ENCODE measurements at regions not wholly inside any gene's neighbourhood (a gene's known extent, or its start where the extent isn't known, plus 50 kb on each side); places are given as distances from the start of the nearest gene placed in this dataset.
"Not testable (repeated sequence)": the region's sequence is repeated elsewhere in the genome, so short reads cannot be mapped to it uniquely, and the experiment has no call there.

DNA sequence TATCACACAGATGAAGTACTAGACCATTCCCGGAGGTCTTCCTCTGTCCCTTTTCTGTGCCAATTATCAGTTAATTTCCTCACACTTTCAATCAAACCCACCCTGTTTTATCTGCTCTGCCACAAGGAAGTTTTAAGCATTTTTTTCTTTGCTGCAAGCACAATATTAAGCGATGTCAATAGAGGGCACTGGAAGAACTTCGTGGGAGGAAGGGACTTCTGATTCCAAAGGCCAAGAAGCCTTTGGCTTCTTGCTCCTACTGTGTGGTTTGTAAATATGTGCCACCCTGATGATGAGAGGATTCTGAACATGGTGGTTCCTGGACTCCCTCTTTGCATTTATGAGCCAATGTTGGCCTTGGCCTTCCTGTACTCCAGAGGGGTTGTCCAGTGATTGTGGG lies 1712.5 kb upstream of the C9orf72 start:
- no peak for DNase-seq (ENCODE audit: low read depth in 1 of 2, low spot score in 1 of 2)

DNA sequence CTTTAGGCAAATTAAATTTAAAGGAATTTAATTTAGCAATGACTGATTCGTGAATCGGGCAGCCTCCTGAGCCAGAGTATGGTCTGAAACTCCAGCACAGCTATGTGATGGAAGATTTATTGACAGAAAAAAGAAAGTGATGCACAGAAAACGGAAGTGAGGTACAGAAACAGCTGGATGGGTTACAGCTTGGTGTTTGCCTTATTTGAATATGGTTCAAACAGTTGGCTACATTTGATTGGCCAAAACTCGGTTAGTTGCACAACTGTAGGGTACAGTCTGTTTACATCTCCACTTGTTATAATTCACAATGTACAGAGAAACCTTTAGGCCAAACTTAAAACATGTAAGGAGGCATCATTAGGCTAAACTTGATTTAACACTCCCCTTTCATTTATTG lies 1716.1 kb upstream of the C9orf72 start:
- no peak for DNase-seq (ENCODE audit: low read depth in 1 of 2, low spot score in 1 of 2)

DNA sequence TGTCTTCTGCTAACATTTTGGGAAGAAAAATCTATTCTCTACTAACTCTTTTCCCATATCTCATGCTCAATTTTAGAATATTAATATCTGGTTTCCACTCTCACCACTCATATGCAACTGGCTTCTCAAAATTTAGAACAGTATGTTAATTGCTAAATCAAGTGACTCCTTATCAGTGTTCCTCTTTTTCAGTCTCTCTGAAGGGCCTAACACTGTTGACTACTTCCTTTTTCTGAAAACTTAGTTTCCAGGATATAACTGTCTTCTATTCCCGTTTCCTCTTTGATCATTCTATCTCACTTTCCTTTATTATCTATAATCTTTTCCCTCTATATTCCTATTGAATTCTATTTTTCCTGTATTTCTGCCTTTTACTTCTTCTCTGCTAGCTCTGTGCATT lies 1717.2 kb upstream of the C9orf72 start:
- no peak for DNase-seq (ENCODE audit: low read depth in 1 of 2, low spot score in 1 of 2)

DNA sequence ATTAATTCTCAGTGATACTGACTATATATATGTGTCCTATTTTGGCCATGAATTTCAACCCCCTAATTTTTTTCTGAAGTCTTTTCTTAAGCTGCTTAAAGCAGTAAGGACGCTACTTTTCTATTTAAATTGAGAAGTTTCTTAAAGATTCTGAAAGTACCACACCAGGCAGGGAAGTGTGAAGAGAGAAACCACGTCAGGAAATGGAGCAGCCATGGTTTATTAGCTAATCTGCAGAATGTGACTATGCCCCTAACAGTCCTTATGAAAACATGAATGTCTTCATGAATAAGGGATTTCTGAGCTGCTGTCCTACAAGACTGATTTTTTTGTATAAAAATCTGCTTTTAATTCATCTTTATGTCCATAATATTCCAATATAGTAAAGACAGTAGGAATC lies 1724.3 kb upstream of the C9orf72 start:
- no peak for DNase-seq (ENCODE audit: low read depth in 1 of 2, low spot score in 1 of 2)

DNA sequence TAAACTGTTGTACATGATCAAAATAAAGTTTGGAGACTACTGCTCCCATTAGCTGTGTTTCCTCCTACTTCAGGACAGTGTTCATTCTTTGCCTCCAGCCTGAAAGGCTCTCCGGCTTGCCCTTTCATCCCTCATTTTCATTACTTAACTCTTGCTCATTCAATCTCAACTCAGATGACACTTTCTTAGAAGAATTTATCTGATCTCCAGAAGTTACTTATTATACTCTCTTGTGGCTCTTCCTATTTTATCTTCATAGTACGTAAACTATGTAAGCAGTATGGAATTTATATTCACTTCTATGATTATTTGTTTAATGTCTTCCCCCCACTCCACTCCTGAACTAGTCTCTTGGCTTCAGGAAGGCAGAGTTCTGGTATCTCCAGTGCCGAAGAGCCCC lies 1737.9 kb upstream of the C9orf72 start:
- DNase-seq (ENCODE audit: low read depth in 1 of 2, low spot score in 1 of 2) = no peak

DNA sequence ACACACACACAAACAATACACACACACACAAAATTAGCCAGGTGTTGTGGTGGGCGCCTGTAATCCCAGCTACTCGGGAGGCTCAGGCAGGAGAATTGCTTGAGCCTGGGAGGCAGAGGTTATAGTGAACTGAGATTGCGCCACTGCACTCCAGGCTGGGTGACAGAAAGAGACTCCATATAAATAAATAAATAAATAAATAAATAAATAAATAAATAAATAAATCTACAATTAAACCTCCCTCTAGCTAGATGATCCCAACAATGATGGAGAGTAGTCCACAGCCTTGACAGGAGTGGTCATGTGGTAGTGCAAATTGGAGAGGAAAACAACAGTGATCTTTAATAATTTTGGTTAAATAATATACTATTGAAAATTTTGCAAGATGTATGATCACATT lies 1739.0 kb upstream of the C9orf72 start:
- DNase-seq (ENCODE audit: low read depth in 1 of 2, low spot score in 1 of 2) = no peak

DNA sequence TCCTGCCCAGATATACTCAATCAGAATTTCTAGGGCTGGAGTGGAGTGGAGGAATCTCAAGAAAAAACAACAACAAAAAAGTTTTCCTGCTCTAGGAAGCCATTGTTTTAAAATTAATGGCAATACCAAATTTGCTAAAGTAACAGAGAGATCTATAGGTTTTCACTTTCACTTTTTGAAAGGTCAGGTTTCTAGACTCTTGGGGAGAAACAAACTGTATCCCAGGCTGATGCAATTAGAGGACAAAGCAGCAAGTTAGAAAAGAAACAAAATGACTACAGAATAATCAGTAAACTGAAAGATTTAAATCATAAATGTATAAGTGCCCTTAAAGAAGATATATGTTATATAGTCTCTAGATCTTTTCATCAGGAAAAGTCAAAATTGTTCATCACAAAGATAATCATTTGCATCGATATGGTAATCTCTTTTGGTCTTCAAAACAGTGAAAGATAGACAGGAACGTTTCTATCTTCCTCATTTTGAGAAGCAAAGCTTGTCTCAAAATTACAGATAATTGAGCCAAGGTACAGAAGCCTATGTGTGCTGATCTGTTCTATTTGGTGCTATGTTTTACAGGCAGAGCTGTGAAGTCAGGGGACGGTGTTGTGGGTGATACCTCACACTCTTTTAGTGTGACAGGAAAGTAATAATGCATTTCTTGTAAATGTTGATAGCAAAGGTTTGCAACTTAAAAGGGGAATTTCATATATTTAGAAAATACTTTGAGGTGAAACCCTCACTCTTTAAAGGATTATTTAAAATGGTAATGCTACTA lies 1746.6 kb upstream of the C9orf72 start:
- no peak for DNase-seq (ENCODE audit: low read depth in 1 of 2, low spot score in 1 of 2)

DNA sequence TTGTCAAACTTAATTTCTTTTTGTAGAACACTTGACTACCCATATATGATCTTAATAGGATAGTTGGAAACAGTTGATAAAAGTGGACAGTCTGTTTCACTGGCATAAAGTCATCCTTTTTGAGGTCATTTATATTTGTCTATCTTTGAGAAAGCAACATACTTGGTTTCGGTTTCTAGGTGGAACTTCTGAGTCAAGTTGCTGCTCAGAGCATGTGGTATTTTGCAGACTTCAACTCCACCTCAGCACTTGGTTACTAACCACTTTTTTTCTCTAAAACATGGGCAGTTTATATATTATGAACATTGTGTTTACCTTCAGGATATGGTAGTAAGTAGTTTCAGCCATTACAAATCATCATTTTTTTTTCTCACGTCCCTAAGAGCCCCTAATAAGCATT lies 1749.0 kb upstream of the C9orf72 start:
- DNase-seq (ENCODE audit: low read depth in 1 of 2, low spot score in 1 of 2) = no peak

DNA sequence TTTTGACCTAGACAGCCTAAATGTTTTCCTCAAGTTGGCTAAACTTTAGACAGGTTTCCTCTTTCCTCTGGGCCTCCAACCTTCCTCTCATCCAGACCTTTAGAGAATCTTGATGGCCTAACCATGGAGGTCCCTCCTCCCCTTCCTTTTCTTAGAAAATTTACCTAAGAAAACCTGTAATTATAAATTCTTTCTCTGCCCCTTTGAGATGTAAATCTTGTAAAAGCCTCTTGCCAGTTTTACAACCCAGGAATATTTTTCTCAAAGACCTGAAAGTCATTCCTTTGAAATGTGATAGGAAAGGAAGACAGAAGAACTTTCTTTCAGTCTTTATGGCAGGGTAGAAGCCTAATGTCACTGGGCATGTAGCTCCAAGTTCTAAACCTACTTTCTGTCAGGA lies 1752.6 kb upstream of the C9orf72 start:
- DNase-seq (ENCODE audit: low read depth in 1 of 2, low spot score in 1 of 2) = no peak

DNA sequence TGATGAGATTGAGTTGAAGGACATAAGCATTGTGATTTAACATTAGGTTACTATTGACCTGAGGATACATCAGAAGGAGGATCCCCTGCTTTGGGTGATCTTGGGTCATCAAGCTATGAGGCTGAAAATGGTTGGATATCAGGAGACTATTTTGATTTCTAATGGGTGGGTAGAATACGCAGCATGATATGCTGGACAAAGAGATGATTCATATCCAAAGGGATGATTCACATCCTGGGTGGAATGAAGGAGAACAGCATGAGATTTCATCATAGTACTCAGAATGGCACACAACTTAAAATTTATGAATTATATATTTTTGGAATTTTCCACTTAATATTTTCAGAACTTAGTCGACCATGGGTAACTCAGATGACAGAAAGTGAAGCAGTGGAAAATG lies 1759.5 kb upstream of the C9orf72 start:
- DNase-seq (ENCODE audit: low read depth in 1 of 2, low spot score in 1 of 2) = no peak

DNA sequence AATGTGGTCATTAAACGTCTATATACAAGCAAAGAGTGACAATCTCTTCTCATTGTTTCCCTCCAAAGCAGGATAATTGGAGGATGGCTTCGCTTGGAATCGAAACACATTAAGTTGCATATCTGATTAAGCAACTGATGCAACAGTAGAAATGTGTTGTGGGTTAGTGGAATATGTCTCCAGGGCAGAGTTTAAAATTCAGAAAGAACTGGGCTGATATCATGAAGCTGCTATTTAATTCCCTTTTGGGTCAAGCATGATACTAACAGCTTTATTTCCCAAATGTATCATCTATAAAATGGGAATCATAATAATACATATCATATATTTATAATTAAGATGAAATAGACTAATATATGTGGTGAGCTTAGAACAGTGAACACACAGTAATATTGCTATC lies 1763.0 kb upstream of the C9orf72 start:
- DNase-seq (ENCODE audit: low read depth in 1 of 2, low spot score in 1 of 2) = no peak

DNA sequence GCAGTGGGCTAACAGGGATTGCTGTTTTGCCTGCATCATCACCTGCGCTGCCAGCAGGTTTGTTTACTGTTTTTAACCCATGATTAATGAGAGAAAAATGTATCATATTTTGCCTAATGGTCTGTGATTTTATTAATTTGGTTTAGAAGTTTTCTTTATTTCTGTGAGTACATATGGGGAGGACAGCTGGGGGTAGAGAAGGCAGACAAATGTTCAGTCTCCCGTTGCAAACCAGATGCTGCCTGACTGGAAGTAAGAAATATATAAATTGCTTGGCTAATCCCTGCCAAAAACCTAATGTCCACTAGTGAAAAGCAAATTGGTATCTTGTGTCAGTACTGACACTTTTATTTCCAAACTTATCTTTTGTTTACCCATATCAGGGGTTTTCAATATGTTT lies 1766.1 kb upstream of the C9orf72 start:
- no peak for DNase-seq (ENCODE audit: low read depth in 1 of 2, low spot score in 1 of 2)

DNA sequence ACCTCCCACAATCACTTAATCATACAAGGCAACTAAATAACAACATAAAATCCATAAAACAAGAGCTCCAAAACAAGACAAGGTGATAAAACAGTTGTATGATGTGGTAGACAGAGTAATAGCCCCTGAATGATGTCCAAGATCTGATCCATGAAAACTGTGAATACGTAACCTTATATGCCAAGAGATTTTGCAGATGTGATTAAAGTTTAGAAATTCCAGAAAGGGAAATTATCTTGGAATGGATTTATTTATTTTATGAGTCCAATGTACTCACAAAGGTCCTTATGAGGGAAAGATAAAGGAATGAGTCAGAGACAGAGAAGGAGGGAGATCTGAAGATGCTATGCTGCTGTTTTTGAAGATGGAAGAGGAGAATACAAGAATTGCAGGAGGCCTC lies 1775.7 kb upstream of the C9orf72 start:
- no peak for DNase-seq (ENCODE audit: low read depth in 1 of 2, low spot score in 1 of 2)

DNA sequence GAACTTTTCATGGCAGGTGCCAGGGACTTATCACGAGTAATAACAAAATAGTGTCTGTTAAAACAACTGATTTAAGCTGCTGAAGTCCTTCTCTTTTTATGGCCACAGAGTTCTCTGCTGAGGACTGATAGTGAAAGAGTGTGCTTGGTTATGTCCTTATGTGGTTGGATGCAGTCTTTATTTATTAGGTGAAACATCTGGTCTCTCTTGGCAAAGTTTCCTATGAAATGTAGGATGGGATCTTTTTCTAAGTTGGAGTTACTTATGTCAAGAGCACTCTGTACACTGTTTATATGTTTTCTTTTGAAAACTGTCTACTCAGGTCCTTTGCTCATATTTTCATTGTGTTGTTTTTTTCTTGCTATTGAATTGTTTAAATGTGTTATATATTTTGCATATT lies 1816.1 kb upstream of the C9orf72 start:
- no peak for DNase-seq (ENCODE audit: low read depth in 1 of 2, low spot score in 1 of 2)

DNA sequence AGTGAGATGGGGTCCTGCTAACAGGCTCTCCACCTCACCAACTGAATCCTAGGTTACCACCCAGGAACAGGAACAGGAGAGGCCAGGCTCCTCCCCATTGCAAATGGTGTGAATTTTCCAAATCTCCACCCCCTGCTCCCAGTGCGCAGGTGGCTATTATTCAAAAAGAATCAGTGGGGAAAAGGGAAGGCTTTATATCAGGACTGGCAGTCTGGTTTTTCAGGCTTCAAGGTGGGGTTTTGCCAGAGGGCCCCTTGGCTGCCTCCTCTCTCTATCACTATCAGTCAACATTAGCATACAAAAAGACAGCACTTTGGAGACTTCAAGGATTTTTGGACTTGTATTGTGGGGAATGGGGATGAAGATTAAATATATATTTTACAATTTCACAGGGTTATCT lies 1817.6 kb upstream of the C9orf72 start:
- no peak for DNase-seq (ENCODE audit: low read depth in 1 of 2, low spot score in 1 of 2)

DNA sequence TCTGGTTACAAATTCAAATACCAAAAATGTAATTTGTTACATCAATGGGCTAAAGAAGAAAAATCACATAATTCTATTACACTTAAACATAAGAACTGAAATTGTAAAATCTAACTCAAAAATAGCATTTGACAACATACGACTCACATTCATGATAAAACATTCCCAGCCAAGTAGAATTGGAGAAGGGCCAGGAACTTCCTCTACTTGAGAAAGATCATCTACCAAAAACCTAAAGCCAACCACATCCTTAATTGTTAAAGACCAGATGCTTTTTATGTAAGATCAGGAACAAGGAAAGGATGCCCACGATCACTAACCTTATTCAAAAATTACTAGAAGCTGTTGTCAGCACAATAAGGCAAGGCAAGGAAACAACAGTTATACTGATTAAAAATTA lies 1819.8 kb upstream of the C9orf72 start:
- no peak for DNase-seq (ENCODE audit: low read depth in 1 of 2, low spot score in 1 of 2)

DNA sequence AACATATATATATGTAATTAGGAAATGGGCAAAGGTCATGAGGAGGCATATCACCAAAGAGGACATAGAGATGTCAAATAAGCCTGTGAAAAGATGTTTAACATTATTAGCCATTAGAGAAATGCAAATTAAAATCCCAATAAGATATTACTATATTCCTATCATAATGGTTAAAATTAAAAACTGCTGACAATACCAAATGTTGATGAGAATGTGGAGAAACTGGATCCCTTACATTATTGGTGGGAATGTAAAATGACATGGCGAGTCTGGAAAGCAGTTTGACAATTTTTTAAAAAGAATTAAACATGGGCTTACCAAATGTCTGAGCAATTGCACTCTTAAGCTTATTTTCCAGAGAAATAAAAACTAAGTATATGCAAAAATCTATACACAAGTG lies 1821.6 kb upstream of the C9orf72 start:
- no peak for DNase-seq (ENCODE audit: low read depth in 1 of 2, low spot score in 1 of 2)

DNA sequence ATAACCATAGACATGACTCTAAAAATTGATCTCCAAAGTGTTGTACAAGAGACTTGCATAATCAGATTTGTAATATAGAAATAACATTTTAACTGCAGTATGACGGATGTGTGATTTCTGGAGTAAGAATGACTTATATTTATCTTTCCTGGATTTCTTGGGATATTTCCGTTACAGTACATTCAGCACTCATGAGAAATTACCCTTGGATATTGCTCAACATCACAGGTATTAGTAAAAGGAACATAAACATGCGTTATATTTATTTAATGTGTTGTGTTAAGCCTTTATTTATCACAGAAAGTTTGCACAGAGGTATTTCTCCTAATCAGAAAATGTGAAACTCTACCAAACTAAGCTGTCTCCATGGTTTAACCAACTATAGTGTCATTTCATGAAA lies 1823.9 kb upstream of the C9orf72 start:
- no peak for DNase-seq (ENCODE audit: low read depth in 1 of 2, low spot score in 1 of 2)

DNA sequence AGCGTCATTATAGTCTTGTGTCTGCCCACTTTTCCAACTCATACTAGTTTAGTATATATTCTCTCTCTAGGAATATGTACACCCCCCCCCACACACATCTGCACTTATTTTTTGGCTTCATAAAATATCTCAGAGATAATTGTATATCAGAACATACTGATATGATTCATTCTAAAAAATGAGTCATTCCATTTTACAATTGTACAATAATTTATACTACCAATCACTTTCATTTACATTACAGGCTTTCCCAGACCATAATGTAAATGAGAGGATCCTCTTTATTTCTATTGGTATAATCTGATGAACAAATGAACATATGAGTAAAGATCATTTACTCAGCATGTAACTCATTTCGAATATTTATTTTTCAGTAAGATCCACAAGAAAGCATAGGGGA lies 1842.9 kb upstream of the C9orf72 start:
- no peak for DNase-seq (ENCODE audit: low read depth in 1 of 2, low spot score in 1 of 2)

DNA sequence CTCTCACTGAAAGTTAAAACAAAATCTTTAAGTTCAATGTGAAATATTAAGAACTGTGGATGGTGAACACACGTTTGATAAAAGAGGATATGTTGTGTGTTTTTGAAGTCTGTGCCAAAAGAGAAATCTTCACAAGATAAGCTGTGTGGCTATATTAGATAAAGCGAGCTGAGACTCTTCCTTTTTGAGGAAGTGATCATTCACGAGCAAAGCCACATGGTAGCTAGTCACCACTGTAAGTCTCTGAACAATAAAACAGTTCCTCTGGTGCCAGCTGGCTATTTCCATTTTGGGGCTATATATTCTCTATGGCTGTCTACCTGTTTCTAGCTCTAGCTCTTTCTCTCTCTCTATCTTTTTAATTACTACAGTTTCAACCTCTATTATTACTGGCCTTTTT lies 1849.2 kb upstream of the C9orf72 start:
- no peak for DNase-seq (ENCODE audit: low read depth in 1 of 2, low spot score in 1 of 2)

DNA sequence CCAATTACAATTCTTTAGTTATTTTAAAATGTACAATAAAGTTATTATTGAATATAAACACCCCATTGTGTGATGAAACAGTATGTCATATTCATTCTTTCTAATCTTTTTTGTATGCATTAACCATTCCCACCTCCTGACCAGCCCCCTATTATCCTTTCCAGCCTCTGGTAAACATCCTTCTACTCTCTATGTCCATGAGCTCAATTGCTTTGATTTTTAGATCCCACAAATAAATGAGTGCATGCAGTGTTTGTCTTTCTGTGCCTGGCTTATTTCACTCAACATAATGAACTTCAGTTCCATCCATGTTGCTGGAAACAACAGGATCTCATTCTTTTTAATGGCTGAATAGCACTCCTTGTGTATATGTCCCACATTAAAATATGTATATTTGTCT lies 1858.9 kb upstream of the C9orf72 start:
- no peak for DNase-seq (ENCODE audit: low read depth in 1 of 2, low spot score in 1 of 2)

DNA sequence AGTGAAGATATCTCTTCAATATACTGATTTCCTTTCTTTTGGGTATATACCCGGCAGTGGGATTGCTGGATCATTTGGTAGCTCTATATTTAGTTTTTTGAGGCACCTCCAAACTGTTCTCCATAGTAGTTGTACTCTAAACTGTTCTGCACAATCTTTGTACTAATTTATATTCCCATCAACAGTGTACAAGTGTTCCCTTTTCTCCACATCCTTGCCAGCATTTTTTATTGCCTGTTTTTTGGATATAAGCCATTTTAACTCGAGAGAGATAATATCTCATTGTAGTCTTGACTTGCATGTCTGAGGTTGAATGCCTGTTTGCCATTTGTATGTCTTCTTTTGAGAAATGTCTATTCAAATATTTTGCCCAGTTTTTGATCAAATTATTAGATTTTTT lies 1859.4 kb upstream of the C9orf72 start:
- DNase-seq (ENCODE audit: low read depth in 1 of 2, low spot score in 1 of 2) = not testable (repeated sequence)

DNA sequence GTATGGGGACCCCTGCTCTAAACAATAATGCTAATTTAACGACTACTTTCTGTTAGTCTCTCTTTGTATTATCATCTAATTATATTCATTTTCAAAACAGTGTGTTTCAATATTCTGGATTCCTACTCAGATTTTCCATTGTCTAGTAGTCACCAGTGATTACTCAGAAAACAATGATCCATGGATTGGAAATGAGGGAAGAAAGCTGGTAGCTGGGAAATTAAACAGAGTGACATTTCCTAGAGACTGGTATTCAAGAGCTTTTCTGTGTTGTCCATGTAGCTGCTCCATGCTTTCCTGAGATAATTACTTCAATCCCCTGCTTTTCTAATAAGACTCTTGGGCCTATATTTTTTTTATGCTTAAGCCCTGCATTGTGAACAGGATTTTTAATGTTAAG lies 1862.1 kb upstream of the C9orf72 start:
- no peak for DNase-seq (ENCODE audit: low read depth in 1 of 2, low spot score in 1 of 2)

DNA sequence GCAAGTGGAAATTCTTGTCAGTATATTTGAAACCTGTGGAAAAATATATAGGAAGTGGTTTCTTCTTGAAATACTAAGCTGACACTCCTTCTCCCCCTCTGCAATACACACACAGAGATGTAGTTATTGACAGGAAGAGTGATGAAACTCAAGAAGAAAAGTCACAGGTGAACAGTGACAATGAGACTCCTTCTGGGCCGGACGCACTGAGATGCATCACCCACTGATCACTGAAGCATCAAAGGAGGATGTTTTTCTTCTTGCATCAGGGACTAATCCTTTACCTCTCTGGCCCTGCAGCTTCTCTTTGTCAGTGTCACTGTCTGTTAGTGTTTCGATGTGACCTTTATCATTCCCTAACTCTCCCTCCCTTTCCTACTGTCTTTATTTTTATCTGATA lies 1864.2 kb upstream of the C9orf72 start:
- DNase-seq (ENCODE audit: low read depth in 1 of 2, low spot score in 1 of 2) = no peak

Data from stimulated activated CD4-positive, alpha-beta T cell treated with anti-CD3 and anti-CD28 coated beads, Interleukin-15, amount 100 ng/mL, for 1 hour (primary cell).